ENCODE measurements at regions not wholly inside any gene's neighbourhood (a gene's known extent, or its start where the extent isn't known, plus 50 kb on each side); places are given as distances from the start of the nearest gene placed in this dataset.

GRCh38 chrX:140355922-140356321 lies 148.9 kb downstream of the SOX3 start:
- no peak for TF ChIP-seq EZH2phosphoT487 (IDR thresholded peaks at IDR 0.05; ENCODE audit: borderline replicate concordance)
- TF ChIP-seq CTCF (conservative IDR thresholded peaks at IDR 0.05; ENCODE audit: low read length) = no peak
